GM18517 (cell line): ENCODE measurements at regions not wholly inside any gene's neighbourhood (a gene's known extent, or its start where the extent isn't known, plus 50 kb on each side); places are given as distances from the start of the nearest gene placed in this dataset.
"Not testable (repeated sequence)": the region's sequence is repeated elsewhere in the genome, so short reads cannot be mapped to it uniquely, and the experiment has no call there.

Experiments
- ATAC-seq: cut with Tn5 transposase; IDR thresholded peaks from one replicate; pipeline ENCODE4 v1.9.1; 2021; ENCODE audit warnings: mild to moderate bottlenecking, moderate library complexity; ENCODE audit not compliant: unreplicated experiment

DNA sequence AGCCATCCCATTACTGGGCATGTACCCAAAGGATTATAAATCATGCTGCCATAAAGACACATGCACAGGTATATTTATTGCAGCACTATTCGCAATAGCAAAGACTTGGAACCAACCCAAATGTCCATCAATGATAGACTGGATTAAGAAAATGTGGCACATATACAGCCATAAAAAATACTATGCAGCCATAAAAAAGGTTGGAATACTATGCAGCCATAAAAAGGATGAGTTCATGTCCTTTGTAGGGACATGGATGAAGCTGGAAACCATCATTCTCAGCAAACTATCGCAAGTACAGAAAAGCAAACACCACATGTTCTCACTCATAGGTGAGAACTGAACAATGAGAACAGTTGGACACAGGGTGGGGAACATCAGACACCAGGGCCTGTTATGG lies 151.5 kb downstream of the PLK2 start:
- not testable (repeated sequence) for ATAC-seq

DNA sequence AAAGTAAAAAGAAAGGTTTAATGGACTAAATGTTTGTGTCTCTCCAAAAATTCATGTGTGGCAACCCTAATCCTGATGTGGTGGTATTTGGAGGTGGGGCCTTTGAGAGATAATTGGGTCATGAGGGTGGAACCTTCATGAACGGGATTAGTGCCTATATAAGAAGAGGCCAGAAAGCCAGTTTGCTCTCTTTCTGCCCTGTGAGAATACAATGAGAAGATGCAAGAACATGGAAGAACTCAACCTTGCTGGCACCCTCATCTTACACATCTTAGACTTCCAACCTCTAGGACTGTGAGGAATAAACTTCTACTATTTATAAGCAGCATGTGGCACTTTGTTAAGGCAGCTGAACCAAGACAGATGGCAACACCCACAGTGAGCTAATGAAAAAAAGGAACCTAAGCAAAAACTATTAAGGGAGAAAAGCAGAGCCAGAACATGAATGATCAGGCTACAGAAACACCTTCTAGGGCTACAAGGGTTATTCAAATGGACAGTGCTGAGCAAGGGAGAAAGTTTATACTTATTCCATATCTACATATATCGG lies 159.5 kb downstream of the PLK2 start:
- no peak for ATAC-seq

- no peak for ATAC-seq
Measured at GRCh38 chr5:58299256-58299655, 160.6 kb downstream of the PLK2 start.

DNA sequence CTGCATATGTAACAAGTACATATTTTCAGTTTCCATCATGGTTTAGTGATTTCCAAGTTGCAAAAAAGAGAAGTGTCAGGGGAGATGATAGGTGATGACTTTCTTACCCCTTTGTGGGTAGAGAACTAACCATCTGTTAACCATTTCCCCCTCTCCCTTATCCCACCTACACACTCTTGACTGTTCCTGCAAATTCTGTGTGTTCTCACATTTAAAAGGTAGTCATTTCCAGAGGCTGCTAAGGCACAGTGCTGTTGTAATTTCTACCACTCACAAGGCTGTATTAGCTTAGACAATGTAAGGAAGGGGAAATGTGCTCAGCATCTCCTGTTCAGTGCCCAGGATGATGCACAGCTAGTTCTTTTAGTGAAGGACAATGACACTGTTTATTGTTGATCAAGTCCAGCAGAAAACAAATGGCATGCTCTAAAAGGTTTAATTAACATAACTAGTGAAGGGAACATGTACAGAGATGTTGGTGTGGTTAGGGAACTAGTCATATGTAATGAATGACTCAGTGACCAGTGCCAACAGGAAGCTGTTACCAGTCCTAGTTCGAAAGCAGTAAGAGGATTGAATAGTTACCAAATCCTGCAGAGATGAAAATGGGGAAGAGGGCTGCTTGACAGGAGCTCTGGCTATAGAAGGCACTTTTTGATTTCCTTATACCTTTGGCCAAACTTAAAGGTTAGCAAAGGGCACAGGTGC lies 165.1 kb downstream of the PLK2 start:
- no peak for ATAC-seq

- not testable (repeated sequence) for ATAC-seq
Measured at GRCh38 chr5:58288275-58288674, 171.6 kb downstream of the PLK2 start.

- no peak for ATAC-seq
Measured at GRCh38 chr5:58286741-58287140, 173.1 kb downstream of the PLK2 start.

- no peak for ATAC-seq
Measured at GRCh38 chr5:58285900-58286299, 174.0 kb downstream of the PLK2 start.

DNA sequence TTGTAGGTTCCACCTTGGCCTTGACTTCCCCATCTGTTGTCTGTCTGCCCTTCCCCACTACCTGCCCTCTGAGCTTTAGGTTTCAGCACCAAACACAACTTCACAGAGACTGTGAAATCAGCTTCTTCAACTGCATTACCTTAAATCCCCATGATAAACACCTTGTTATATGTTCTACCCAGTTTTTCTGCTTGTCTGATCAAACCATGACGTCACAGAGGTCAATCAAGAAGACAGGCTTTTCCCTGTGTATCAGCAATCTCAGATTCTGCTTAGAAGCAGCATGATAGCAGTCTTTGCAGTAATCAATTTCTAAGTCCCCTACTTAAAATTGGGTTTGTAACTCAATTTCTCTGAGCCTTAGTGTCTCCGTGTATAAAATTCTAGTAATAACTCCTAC lies 175.0 kb downstream of the PLK2 start:
- no peak for ATAC-seq

DNA sequence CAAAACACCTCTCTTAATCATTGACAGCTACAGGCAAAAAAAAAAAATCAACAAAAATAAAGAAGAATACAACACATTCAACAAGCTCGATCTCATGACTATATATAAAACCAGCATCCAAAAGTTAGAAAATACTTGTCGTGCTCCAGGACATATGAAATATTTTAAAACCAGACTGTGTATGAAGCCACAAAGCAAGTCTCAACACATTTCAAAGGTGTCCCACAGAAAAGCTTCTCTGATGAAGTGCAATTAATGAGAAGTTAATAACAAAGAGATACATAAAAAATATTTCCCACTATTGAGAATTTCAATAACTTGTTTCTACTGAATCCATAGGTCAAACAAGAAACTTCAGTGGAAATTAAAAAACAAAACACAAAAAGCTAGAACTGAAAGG lies 178.7 kb downstream of the PLK2 start:
- no peak for ATAC-seq

- ATAC-seq, result no peak
Measured at GRCh38 chr5:58279259-58279658, 180.6 kb downstream of the PLK2 start.

DNA sequence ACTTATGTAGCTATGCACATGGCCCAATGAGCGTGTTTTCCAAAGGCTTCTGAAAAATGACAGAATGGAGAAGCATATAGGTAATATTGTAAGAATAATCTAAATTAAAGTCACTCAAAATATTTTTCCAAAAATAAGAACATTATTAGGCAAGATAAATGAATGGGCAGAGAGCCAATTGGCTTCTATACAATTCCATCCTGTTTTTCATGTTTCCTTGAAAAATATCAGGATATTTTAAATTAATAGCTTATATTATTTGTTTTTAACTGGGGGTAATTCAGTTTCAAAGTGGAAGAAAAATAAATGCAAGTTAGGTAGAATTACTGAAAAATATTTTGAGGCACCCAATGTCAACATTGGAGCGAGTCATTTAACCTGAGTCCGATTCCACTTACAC lies 183.5 kb downstream of the PLK2 start:
- no peak for ATAC-seq

DNA sequence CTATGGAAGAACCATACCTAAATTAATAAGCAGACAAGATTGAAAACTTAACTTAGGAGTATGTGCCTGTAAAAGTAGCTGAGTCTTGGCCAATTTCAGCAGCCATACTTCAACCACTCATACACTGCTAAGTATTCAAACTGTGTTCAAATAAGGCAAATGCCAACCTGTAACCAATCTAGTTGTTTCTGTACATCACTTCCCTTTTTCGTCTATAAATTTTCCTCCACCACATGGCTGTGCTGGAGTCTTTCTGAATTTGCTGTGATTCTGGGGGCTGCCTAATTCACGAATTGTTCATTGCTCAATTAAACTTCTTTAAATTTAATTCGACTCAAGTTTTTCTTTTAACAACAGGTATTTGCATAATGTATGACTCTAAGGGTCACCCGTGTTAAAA lies 184.4 kb downstream of the PLK2 start:
- ATAC-seq, result no peak

DNA sequence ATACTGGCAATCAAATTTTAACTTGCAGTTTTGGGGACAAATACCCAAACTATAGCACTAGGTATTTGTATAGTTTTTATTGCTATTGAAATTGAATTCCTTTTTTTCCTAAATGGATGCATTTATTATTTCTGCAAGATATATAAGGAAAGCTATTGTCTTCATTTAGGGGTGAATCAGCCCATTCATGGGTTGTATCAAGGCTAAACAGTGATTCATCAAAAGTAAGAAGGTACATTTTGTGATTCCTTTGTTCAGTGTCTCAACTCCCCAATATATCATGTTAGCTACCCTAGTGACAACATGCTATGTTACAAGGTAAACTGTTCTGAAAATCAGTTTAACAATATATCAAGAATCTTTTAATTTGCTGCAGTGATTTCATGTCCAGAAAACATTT lies 185.7 kb downstream of the PLK2 start:
- no peak for ATAC-seq

- no peak for ATAC-seq
Measured at GRCh38 chr5:58273711-58274110, 186.2 kb downstream of the PLK2 start.

GRCh38 chr5:58268268-58268667 lies 191.6 kb downstream of the PLK2 start:
- no peak for ATAC-seq

DNA sequence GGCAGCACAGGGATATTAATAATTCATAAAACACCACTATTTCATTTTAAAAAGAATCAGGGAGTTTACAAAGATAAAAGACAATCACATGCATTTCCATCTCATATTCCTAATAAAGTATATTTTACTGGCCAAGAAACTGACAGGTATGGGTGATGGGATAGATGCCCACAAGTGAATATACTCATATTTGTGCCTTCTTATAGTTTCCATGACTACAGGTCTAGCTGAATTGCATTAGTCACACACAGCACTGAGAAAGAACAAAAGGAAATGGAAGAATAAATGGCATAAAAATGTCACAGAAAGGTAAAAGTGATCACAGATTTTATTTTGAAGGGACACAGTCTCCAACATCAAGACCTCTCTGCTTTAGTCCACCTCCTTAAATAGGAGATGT lies 193.5 kb downstream of the PLK2 start:
- no peak for ATAC-seq

GRCh38 chr5:58265246-58265930 lies 194.5 kb downstream of the PLK2 start:
- ATAC-seq, result no peak

- no peak for ATAC-seq
Measured at GRCh38 chr5:58264276-58264675, 195.6 kb downstream of the PLK2 start.

DNA sequence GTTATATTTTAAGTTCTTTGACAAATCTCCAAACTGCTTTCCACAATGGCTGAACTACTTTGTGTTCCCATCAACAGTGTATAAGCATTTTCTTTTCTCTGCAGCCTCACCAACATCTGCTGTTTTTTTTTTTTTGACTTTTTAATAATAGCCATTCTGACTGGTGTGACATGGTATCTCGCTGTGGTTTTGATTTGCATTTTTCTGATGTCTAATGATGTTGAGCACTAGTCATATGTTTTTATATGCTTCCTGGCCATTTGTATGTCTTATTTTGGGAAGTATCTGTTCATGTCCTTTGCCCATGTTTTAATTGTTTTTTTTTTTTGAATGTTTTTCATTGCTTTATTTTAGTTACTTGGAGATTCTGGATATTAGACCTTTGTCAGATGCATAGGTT lies 196.6 kb downstream of the PLK2 start:
- no peak for ATAC-seq

- ATAC-seq, result no peak
Measured at GRCh38 chr5:58262226-58262625, 197.7 kb downstream of the PLK2 start.

- no peak for ATAC-seq
Measured at GRCh38 chr5:58261605-58262004, 198.3 kb downstream of the PLK2 start.

DNA sequence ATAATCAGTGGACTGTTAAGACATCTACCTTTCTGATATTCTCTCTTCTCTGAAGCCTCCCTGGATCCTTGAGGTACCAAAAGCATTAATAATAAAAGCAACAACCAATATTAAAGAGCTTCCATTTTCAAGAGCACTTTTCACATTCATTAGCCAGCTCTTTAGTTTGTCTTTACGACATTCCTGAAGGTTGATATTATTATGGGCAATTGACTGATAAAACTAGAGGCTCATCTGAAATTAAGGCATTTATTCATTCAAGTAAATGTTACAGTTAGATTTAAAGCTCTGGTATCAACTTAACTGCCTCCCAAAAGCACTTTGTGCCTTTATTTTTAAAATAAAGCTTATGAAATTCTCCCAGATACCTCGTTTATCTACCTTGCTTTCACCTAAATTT lies 199.6 kb downstream of the PLK2 start:
- ATAC-seq, result no peak
